K562 (cell line): ENCODE measurements at regions not wholly inside any gene's neighbourhood (a gene's known extent, or its start where the extent isn't known, plus 50 kb on each side); places are given as distances from the start of the nearest gene placed in this dataset.

Source experiments
- CTCF ChIP-seq, 3 experiments: IDR thresholded peaks in 2 of 3; conservative IDR thresholded peaks in 1 of 3; 2 replicates each; pipeline ENCODE4 v1.5.1; 2011 to 2012; ENCODE audit warnings: low read length in 3 of 3, mild to moderate bottlenecking in 3 of 3, control low read depth in 2 of 3, improper control_type of control experiment in 1 of 3, inconsistent platforms in 1 of 3, low read depth in 1 of 3, mixed read lengths in 1 of 3, moderate library complexity in 1 of 3; ENCODE audit not compliant: insufficient read depth in 2 of 3
- EP300 ChIP-seq: IDR thresholded peaks from 2 replicates; pipeline ENCODE4 v1.6.1; 2012; ENCODE audit warnings: low read length, improper control_type of control experiment
- MAX ChIP-seq: sonication (generic); formaldehyde crosslinking; IDR thresholded peaks from 2 replicates; pipeline ENCODE4 v1.9.0; 2022; ENCODE audit warnings: mild to moderate bottlenecking, missing genetic modification reagents
- POLR2A ChIP-seq: fragments of 450-650 bp; conservative IDR thresholded peaks from 2 replicates; pipeline ENCODE4 v1.6.1; 2016
- POLR2G ChIP-seq: fragments of 200-400 bp; formaldehyde crosslinking; IDR thresholded peaks from 2 replicates; pipeline ENCODE4 v1.6.1; 2017; ENCODE audit warnings: low read depth, mild to moderate bottlenecking, antibody characterized with exemption, low read length, moderate library complexity

DNA sequence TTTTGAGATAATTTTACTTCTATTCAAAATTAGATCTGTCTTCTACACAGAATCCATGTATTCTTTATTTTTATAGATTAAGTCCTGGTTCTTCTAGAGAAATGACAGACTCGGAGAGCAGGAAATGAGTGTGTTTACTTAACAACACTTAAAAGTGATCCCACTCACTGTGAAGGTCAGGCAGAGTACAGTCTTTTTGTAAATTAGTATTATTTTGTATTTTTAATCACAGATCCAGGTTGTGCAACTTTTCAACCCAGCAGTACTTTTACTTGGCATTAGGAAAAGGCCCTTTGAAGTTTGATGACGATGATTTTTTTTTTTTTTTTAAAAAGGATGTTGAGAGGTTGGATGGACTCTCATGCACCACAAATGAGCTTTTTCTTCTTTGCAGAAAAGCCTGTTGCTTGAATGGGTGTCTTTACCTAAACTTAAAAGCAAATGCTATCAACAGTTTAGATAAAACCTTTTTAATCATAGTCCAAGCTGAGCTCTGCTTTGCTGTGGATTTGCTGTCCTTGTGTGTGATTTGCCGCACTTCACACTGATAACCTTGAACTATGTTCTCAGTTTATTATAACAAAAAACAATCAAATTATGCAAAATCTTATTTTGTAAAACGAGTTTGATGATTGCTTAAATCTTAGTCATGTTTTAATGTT, 114.1 kb downstream of the MXRA5 start:
- TF ChIP-seq CTCF (IDR thresholded peaks at IDR 0.05 in 2 of 3, conservative IDR thresholded peaks at IDR 0.05 in 1 of 3; ENCODE audit: insufficient read depth in 2 of 3, low read depth in 1 of 3, low read length in 3 of 3) = no peak
- no peak for TF ChIP-seq POLR2A
- TF ChIP-seq MAX (CRISPR knock-in tag) = no peak
- no peak for TF ChIP-seq EP300
- TF ChIP-seq POLR2G = no peak
